ENCODE measurements at regions not wholly inside any gene's neighbourhood (a gene's known extent, or its start where the extent isn't known, plus 50 kb on each side); places are given as distances from the start of the nearest gene placed in this dataset.
"Not testable (repeated sequence)": the region's sequence is repeated elsewhere in the genome, so short reads cannot be mapped to it uniquely, and the experiment has no call there.

GRCh38 chr22:49415151-49415951 is 412.3 kb downstream of the BRD1 start:
- DNase-seq (ENCODE audit: low read depth in 2 of 2), result no peak

GRCh38 chr22:49413551-49413950 is 414.1 kb downstream of the BRD1 start:
- no peak for DNase-seq (ENCODE audit: low read depth in 2 of 2)

- DNase-seq (ENCODE audit: low read depth in 2 of 2), result no peak
Observed at GRCh38 chr22:49413146-49413545, 414.5 kb downstream of the BRD1 start.

- no peak for DNase-seq (ENCODE audit: low read depth in 2 of 2)
Observed at GRCh38 chr22:49412236-49412635, 415.4 kb downstream of the BRD1 start.

GRCh38 chr22:49411236-49411635 is 416.4 kb downstream of the BRD1 start:
- no peak for DNase-seq (ENCODE audit: low read depth in 2 of 2)

GRCh38 chr22:49408102-49408836 is 419.4 kb downstream of the BRD1 start:
- no peak for DNase-seq (ENCODE audit: low read depth in 2 of 2)

GRCh38 chr22:49406879-49407587 is 420.6 kb downstream of the BRD1 start:
- DNase-seq (ENCODE audit: low read depth in 2 of 2), result no peak

- DNase-seq (ENCODE audit: low read depth in 2 of 2), result no peak
Observed at GRCh38 chr22:49406047-49406650, 421.5 kb downstream of the BRD1 start.

- DNase-seq (ENCODE audit: low read depth in 2 of 2), result no peak
Observed at GRCh38 chr22:49405590-49405989, 422.1 kb downstream of the BRD1 start.

GRCh38 chr22:49404576-49405241 is 423.0 kb downstream of the BRD1 start:
- DNase-seq (ENCODE audit: low read depth in 2 of 2), result no peak

- DNase-seq (ENCODE audit: low read depth in 2 of 2), result no peak
Observed at GRCh38 chr22:49404020-49404419, 423.7 kb downstream of the BRD1 start.

- no peak for DNase-seq (ENCODE audit: low read depth in 2 of 2)
Observed at GRCh38 chr22:49403102-49403501, 424.6 kb downstream of the BRD1 start.

GRCh38 chr22:49402169-49402568 is 425.5 kb downstream of the BRD1 start:
- DNase-seq (ENCODE audit: low read depth in 2 of 2), result no peak

GRCh38 chr22:49400941-49401598 is 426.6 kb downstream of the BRD1 start:
- no peak for DNase-seq (ENCODE audit: low read depth in 2 of 2)

GRCh38 chr22:49400136-49400940 is 427.3 kb downstream of the BRD1 start:
- no peak for DNase-seq (ENCODE audit: low read depth in 2 of 2)

- DNase-seq (ENCODE audit: low read depth in 2 of 2), result no peak
Observed at GRCh38 chr22:49398646-49399045, 429.0 kb downstream of the BRD1 start.

GRCh38 chr22:49398115-49398514 is 429.6 kb downstream of the BRD1 start:
- no peak for DNase-seq (ENCODE audit: low read depth in 2 of 2)

- no peak for DNase-seq (ENCODE audit: low read depth in 2 of 2)
Observed at GRCh38 chr22:49396817-49397216, 430.9 kb downstream of the BRD1 start.

- no peak for DNase-seq (ENCODE audit: low read depth in 2 of 2)
Observed at GRCh38 chr22:49395617-49396016, 432.1 kb downstream of the BRD1 start.

GRCh38 chr22:49395062-49395461 is 432.6 kb downstream of the BRD1 start:
- not testable (repeated sequence) for DNase-seq (ENCODE audit: low read depth in 2 of 2)
